Fibroblast of lung (primary cell): ENCODE measurements at regions not wholly inside any gene's neighbourhood (a gene's known extent, or its start where the extent isn't known, plus 50 kb on each side); places are given as distances from the start of the nearest gene placed in this dataset.

Experiments used
- DNase-seq, 2 donors: peaks; one replicate each; pipeline versions ENCODE4 v3.0.0 to v3.0.0-alpha.2; 2010; ENCODE audit warnings: low read depth in 2 of 2
- H2AFZ ChIP-seq: 2 replicates; pipeline ENCODE4 v1.5.1; 2012; ENCODE audit warnings: low read length, control low read depth, inconsistent platforms
- H3K27ac ChIP-seq: 2 replicates; pipeline ENCODE4 v1.5.1; 2011; ENCODE audit warnings: low read length, control low read depth; ENCODE audit not compliant: insufficient read depth
- H3K27me3 ChIP-seq: 2 replicates; pipeline ENCODE4 v1.5.1; 2011; ENCODE audit warnings: mild to moderate bottlenecking, low read length; ENCODE audit not compliant: control insufficient read depth, insufficient read depth
- H3K36me3 ChIP-seq: 2 replicates; pipeline ENCODE4 v1.5.1; 2011; ENCODE audit warnings: low read length; ENCODE audit not compliant: control insufficient read depth, insufficient read depth
- H3K4me1 ChIP-seq: 2 replicates; pipeline ENCODE4 v1.5.1; 2011; ENCODE audit warnings: low read length; ENCODE audit not compliant: control insufficient read depth, insufficient read depth; ENCODE audit errors: extremely low read depth
- H3K4me2 ChIP-seq: 2 replicates; pipeline ENCODE4 v1.5.1; 2011; ENCODE audit warnings: low read length, control low read depth; ENCODE audit not compliant: insufficient read depth; ENCODE audit errors: extremely low read depth
- H3K4me3 ChIP-seq, 4 experiments: fragments of 200-600 bp in 1 of 4; sonication (generic) in 1 of 4; replicated peaks in 1 of 4; 2 replicates each; pipeline ENCODE4 v1.5.1; 2011 to 2016; ENCODE audit warnings: low read length in 4 of 4, low read depth in 3 of 4, mild to moderate bottlenecking in 3 of 4, control low read depth in 2 of 4, inconsistent platforms in 1 of 4, mixed read lengths in 1 of 4; ENCODE audit not compliant: insufficient read depth in 1 of 4; ENCODE audit errors: control extremely low read depth in 1 of 4
- H3K79me2 ChIP-seq: 2 replicates; pipeline ENCODE4 v1.5.1; 2012; ENCODE audit warnings: mild to moderate bottlenecking, low read length, inconsistent platforms; ENCODE audit not compliant: control insufficient read depth, insufficient read depth
- H3K9ac ChIP-seq: 2 replicates; pipeline ENCODE4 v1.5.1; 2011; ENCODE audit warnings: mild to moderate bottlenecking, low read length, control low read depth; ENCODE audit not compliant: insufficient read depth
- H3K9me3 ChIP-seq: 2 replicates; pipeline ENCODE4 v1.5.1; 2012; ENCODE audit warnings: low read depth, low read length; ENCODE audit not compliant: control insufficient read depth, insufficient read depth
- H4K20me1 ChIP-seq: 2 replicates; pipeline ENCODE4 v1.5.1; 2011; ENCODE audit warnings: low read length; ENCODE audit not compliant: control insufficient read depth, insufficient read depth; ENCODE audit errors: extremely low read depth
- CTCF ChIP-seq, 2 donors: IDR thresholded peaks in 1 of 2; conservative IDR thresholded peaks in 1 of 2; 1 replicate in 1 of 2; 2 replicates in 1 of 2; pipeline ENCODE4 v1.5.1; 2011 to 2012; ENCODE audit warnings: low read length in 2 of 2, control low read depth in 1 of 2, inconsistent platforms in 1 of 2, low read depth in 1 of 2, mild to moderate bottlenecking in 1 of 2
- EZH2 ChIP-seq: IDR thresholded peaks from 2 replicates; pipeline ENCODE4 v1.5.1; 2012; ENCODE audit warnings: low read length, control low read depth, mild to moderate bottlenecking; ENCODE audit errors: missing control alignments

GRCh38 chr14:83741269-83741668, 1788.7 kb upstream of the FLRT2 start:
- Histone ChIP-seq H3K27ac (no peak overlapping the region), H3K4me2 (no peak overlapping the region), H3K4me1 (no peaks in the 10 kb centered on the region), H3K27me3 (no peaks in the 10 kb centered on the region), H3K4me3 (no peak overlapping the region), H4K20me1 (no peaks in the 10 kb centered on the region), H3K9ac (no peak overlapping the region), H2AFZ (no peak overlapping the region), H3K36me3 (no peaks in the 10 kb centered on the region), H3K9me3 (no peaks in the 10 kb centered on the region), H3K79me2 (no peaks in the 10 kb centered on the region)
- no peak for DNase-seq
- TF ChIP-seq EZH2: no peak
- TF ChIP-seq CTCF (conservative IDR thresholded peaks at IDR 0.05 in 1 of 2, IDR thresholded peaks at IDR 0.05 in 1 of 2; ENCODE audit: low read depth in 1 of 2, low read length in 2 of 2): no peak

GRCh38 chr14:83744224-83744623, 1785.7 kb upstream of the FLRT2 start:
- no peaks in the 10 kb centered on the region for H3K36me3 ChIP-seq
- H3K4me3 ChIP-seq: no peak overlapping the region
- no peaks in the 10 kb centered on the region for H3K9me3 ChIP-seq
- H2AFZ ChIP-seq: no peak overlapping the region
- H3K4me2 ChIP-seq: no peak overlapping the region
- DNase-seq: no peak
- no peaks in the 10 kb centered on the region for H3K79me2 ChIP-seq
- no peaks in the 10 kb centered on the region for H3K27me3 ChIP-seq
- H3K9ac ChIP-seq: no peak overlapping the region
- no peaks in the 10 kb centered on the region for H4K20me1 ChIP-seq
- no peaks in the 10 kb centered on the region for H3K4me1 ChIP-seq
- H3K27ac ChIP-seq: no peak overlapping the region
- TF ChIP-seq CTCF (conservative IDR thresholded peaks at IDR 0.05 in 1 of 2, IDR thresholded peaks at IDR 0.05 in 1 of 2; ENCODE audit: low read depth in 1 of 2, low read length in 2 of 2): no peak
- TF ChIP-seq EZH2: no peak

- Histone ChIP-seq H3K79me2 (no peaks in the 10 kb centered on the region), H3K4me2 (no peak overlapping the region), H3K4me3 (no peak overlapping the region), H3K9me3 (no peaks in the 10 kb centered on the region), H3K4me1 (no peaks in the 10 kb centered on the region), H3K36me3 (no peaks in the 10 kb centered on the region), H2AFZ (no peak overlapping the region), H3K9ac (no peak overlapping the region), H3K27me3 (no peaks in the 10 kb centered on the region), H4K20me1 (no peaks in the 10 kb centered on the region), H3K27ac (no peak overlapping the region)
- no peak for DNase-seq
- TF ChIP-seq EZH2 (no peak), CTCF (conservative IDR thresholded peaks at IDR 0.05 in 1 of 2, IDR thresholded peaks at IDR 0.05 in 1 of 2; ENCODE audit: low read depth in 1 of 2, low read length in 2 of 2) (no peak)
Measured at GRCh38 chr14:83744891-83745290, 1785.1 kb upstream of the FLRT2 start.
